ENCODE measurements at regions not wholly inside any gene's neighbourhood (a gene's known extent, or its start where the extent isn't known, plus 50 kb on each side); places are given as distances from the start of the nearest gene placed in this dataset.

DNA sequence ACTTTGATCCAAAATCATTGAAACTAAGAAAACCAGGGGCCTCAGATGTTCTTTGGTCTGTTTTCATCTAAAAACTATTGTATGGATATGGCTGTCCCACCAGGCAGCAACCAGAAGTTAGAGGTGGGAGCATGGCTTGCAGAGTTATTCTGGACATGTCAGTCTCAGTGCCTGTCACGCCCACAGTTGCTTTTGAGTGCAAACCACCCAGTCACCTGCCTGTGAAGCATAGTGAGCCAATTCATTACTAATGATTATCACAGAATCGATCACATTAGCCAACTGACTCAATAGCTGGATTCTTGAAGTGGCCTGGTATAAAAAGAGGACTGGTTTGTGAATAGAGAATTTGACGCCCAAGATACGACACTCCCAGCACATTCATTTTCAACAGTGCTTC is 104.2 kb upstream of the SORBS2 start:
- Histone ChIP-seq H3K36me3 (ENCODE audit: control insufficient read depth, insufficient read depth, low read length) (no peaks in the 10 kb centered on the region), H3K4me1 (ENCODE audit: control insufficient read depth, insufficient read depth, low read length) (no peaks in the 10 kb centered on the region), H3K9ac (ENCODE audit: low read length) (no peak overlapping the region), H3K27me3 (ENCODE audit: control insufficient read depth, insufficient read depth, low read length) (no peaks in the 10 kb centered on the region), H3K27ac (ENCODE audit: low read depth, low read length) (no peak overlapping the region), H3K4me3 (ENCODE audit: low read length) (no peak overlapping the region)

DNA sequence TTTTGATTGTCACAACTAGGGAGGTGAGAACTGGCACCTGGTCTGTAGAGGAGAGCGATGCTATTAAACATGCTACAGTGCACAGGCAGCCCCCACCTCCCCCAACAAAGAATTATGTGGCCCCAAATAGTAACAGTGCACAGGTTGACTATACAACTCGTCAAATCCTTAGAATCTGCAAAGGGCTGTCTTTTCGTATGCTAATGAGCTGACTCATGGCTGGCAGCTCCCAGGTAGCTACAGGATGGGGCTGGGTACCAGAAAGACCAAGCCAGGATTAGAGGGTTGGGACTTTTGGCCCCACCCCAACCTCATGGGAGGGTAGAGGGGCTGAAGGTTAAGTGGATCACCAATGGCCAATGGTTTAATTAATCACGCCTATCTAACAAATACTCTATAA is 104.7 kb upstream of the SORBS2 start:
- Histone ChIP-seq H3K27me3 (ENCODE audit: control insufficient read depth, insufficient read depth, low read length) (no peaks in the 10 kb centered on the region), H3K27ac (ENCODE audit: low read depth, low read length) (no peak overlapping the region), H3K36me3 (ENCODE audit: control insufficient read depth, insufficient read depth, low read length) (no peaks in the 10 kb centered on the region), H3K4me1 (ENCODE audit: control insufficient read depth, insufficient read depth, low read length) (no peaks in the 10 kb centered on the region), H3K9ac (ENCODE audit: low read length) (no peak overlapping the region), H3K4me3 (ENCODE audit: low read length) (no peak overlapping the region)

DNA sequence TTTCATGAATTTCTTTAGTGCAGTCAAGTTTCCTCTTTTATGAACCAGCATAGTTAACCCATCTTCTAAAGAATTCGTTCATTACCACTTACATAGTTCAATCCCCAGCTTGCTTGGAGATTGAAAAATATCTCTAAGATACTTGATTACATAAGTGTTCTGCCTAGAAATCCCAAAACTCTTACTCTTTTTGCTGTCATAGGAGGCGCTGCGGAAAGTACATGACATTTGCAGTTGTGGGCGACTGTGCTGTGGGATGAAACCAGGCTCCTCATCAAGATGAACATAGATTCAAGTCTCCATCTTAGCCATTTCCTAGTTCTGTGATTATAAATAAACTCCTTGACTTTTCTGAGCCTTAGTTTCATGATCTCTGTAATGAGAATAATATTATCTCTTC is 107.1 kb upstream of the SORBS2 start:
- no peaks in the 10 kb centered on the region for H3K36me3 ChIP-seq (ENCODE audit: control insufficient read depth, insufficient read depth, low read length)
- no peaks in the 10 kb centered on the region for H3K27me3 ChIP-seq (ENCODE audit: control insufficient read depth, insufficient read depth, low read length)
- H3K9ac ChIP-seq (ENCODE audit: low read length), result no peak overlapping the region
- H3K4me1 ChIP-seq (ENCODE audit: control insufficient read depth, insufficient read depth, low read length), result no peaks in the 10 kb centered on the region
- H3K27ac ChIP-seq (ENCODE audit: low read depth, low read length), result no peak overlapping the region
- no peak overlapping the region for H3K4me3 ChIP-seq (ENCODE audit: low read length)

DNA sequence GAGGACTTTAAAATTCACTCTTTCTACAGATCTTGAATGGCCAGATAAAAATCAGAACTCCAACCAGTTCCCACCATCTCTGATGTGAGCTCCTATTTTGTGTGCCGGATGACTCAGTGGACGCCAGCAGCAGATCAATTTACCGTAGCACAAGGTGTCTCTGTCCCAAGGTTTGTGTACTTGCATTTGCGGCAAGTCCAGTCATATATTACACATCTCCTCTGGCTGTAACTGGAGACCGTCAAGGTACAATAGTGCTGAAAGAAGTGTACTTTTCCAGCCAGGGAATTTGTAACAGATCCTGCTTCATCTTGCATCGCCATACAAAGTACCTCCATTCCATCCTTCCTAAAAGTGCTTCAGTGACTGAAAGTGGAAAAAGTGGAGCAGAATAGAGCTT is 108.2 kb upstream of the SORBS2 start:
- no peak overlapping the region for H3K27ac ChIP-seq (ENCODE audit: low read depth, low read length)
- no peaks in the 10 kb centered on the region for H3K4me1 ChIP-seq (ENCODE audit: control insufficient read depth, insufficient read depth, low read length)
- H3K4me3 ChIP-seq (ENCODE audit: low read length), result no peak overlapping the region
- H3K9ac ChIP-seq (ENCODE audit: low read length), result no peak overlapping the region
- H3K36me3 ChIP-seq (ENCODE audit: control insufficient read depth, insufficient read depth, low read length), result no peaks in the 10 kb centered on the region
- no peaks in the 10 kb centered on the region for H3K27me3 ChIP-seq (ENCODE audit: control insufficient read depth, insufficient read depth, low read length)

DNA sequence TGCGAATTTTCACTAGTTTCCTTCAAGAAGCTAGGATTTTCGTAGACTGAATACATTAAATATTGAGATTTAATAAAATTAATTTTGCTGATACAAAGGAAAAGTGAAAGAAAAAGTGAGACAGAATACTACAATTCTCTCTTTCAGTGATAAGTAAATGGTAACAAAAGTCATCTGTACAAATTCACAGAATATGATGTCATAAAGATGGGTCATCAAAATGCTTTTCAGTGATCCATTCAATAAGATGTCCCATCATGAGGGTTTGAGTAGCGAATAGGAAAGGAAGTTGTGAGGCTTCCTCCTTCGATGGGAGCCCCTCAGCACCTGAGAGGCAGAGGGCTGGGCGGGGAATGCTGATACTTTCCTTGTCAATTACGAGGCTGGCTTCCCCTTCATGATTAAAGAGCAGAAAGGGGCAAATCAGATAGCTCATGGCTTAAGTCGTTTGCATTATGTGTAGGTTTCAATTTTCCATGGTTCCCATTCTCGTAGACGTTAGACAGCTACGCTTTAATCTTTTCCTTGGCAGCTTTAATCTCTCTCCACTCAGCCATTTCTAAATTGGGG is 108.8 kb upstream of the SORBS2 start:
- Histone ChIP-seq H3K27ac (ENCODE audit: low read depth, low read length) (no peak overlapping the region), H3K4me1 (ENCODE audit: control insufficient read depth, insufficient read depth, low read length) (no peaks in the 10 kb centered on the region), H3K9ac (ENCODE audit: low read length) (no peak overlapping the region), H3K27me3 (ENCODE audit: control insufficient read depth, insufficient read depth, low read length) (no peaks in the 10 kb centered on the region), H3K4me3 (ENCODE audit: low read length) (no peak overlapping the region), H3K36me3 (ENCODE audit: control insufficient read depth, insufficient read depth, low read length) (no peaks in the 10 kb centered on the region)

DNA sequence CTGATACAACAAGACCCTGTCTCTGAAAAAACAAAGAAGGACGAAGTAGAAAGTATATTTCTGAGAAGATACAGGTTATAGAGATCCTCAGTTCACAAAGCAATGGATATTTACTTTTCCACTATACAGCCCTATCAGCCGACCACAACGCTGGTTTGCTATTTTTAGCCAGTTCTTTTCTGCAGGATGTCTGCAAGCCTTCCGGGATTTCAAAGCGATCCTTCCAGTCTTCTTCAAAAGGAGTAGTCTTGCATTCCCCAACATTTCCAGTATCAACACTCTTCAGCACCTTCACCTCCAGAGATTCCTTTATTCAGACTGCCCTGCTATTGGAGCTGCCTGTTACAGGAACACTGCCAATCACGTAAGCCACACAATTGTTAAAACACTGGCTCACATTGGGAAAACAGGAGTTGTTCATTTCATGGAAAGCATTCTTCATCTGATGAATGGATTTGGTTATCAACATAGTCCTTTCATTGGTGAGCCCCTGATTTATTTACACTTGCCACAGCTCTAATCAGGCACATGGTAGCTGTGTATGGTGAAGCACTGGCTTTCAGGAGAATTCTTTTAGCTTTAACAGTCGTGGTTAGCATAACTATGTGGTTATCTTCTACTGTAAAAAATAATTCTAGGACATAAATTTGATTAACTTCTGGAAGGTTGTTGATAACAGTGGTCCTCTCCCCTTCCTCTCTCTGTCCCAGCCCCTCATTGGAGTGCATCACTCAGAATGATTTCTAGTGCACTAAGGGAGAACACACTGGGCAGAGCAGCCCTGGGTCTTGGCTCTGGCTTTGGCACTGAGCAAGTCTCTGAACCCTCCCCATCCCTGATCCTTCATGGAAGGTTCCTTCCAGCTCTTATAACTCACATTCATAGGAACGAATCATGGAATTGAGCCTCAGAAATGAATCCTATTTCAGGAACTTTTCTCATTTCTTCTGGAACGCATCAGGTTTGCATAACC is 109.9 kb upstream of the SORBS2 start:
- Histone ChIP-seq H3K4me1 (ENCODE audit: control insufficient read depth, insufficient read depth, low read length) (no peaks in the 10 kb centered on the region), H3K36me3 (ENCODE audit: control insufficient read depth, insufficient read depth, low read length) (no peaks in the 10 kb centered on the region), H3K27me3 (ENCODE audit: control insufficient read depth, insufficient read depth, low read length) (no peaks in the 10 kb centered on the region), H3K27ac (ENCODE audit: low read depth, low read length) (no peak overlapping the region), H3K9ac (ENCODE audit: low read length) (no peak overlapping the region), H3K4me3 (ENCODE audit: low read length) (no peak overlapping the region)

DNA sequence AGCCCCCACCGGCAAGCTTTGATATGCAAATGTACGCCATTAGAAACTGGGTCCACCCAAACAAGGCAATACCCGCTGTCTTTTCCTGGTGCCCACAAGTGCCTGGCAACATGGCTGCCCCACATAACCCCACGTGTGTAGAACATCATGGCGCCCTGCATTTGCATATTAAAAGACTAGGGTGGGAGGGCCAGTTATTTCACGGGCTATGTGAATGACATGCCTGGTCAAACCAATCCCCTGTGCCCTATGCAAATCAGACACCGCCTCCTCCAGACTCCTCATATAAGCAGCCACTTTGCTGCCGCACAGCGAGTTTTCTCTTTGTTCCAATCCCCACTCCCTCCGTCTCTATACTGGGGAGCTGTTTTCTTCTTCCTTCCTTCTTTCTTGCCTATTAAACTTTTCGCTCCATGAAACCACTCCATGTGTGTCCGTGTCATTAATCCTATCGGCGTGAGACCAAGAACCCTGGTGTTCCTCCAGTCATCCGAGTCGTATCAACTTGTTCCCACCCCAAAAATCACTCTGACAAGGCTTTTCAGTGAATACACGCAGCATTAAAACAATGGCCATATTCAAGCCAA is 112.6 kb upstream of the SORBS2 start:
- no peak overlapping the region for H3K27ac ChIP-seq (ENCODE audit: low read depth, low read length)
- H3K4me1 ChIP-seq (ENCODE audit: control insufficient read depth, insufficient read depth, low read length), result no peaks in the 10 kb centered on the region
- H3K4me3 ChIP-seq (ENCODE audit: low read length), result no peak overlapping the region
- no peaks in the 10 kb centered on the region for H3K27me3 ChIP-seq (ENCODE audit: control insufficient read depth, insufficient read depth, low read length)
- no peak overlapping the region for H3K9ac ChIP-seq (ENCODE audit: low read length)
- H3K36me3 ChIP-seq (ENCODE audit: control insufficient read depth, insufficient read depth, low read length), result no peaks in the 10 kb centered on the region

DNA sequence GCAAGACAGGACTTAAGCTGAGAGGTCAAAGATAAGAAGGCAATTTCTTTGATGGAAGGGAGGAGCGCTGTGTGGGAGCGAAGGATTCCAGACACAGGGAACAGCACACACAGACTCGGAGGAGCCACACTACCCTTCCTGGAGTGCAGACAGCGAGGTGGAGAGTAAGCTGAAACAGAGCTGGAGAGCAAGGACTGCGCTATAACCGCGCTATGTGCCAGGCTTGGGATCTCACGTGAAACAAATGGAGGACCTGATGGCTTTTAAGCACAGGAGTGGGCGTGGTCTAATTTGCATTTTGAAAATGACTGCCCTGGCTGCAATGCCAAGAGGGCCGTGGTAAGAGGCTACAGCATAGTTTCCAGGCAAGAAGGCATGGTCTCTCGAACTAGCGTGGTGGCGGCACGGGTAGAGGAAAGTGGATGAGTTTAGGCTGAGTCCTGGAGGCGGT is 113.9 kb upstream of the SORBS2 start:
- H3K36me3 ChIP-seq (ENCODE audit: control insufficient read depth, insufficient read depth, low read length), result no peaks in the 10 kb centered on the region

DNA sequence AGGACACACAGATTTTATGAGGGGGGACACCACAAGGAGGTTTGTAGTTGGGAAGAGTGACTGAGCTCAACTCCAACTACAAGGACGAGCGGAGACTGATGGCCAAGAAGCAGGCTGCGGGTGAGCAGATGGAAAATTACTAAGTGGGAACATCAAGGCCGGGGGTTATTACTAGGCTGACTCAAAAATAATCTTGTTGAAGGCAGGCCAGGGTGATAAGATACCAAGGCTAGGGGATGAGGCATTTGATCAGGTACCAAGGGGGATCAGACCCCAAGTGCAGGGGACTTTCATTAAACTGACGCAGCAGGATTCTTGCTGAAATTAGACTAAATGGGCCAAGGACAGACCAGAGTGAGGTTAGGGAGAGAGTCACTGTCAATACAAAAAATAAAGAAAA is 119.4 kb upstream of the SORBS2 start:
- no peaks in the 10 kb centered on the region for H3K36me3 ChIP-seq (ENCODE audit: control insufficient read depth, insufficient read depth, low read length)
- no peak overlapping the region for H3K9ac ChIP-seq (ENCODE audit: low read length)
- no peaks in the 10 kb centered on the region for H3K4me1 ChIP-seq (ENCODE audit: control insufficient read depth, insufficient read depth, low read length)
- H3K4me3 ChIP-seq (ENCODE audit: low read length), result no peak overlapping the region
- H3K27ac ChIP-seq (ENCODE audit: low read depth, low read length), result no peak overlapping the region
- no peaks in the 10 kb centered on the region for H3K27me3 ChIP-seq (ENCODE audit: control insufficient read depth, insufficient read depth, low read length)

More for the DNA sequence above, 113.9 kb upstream of the SORBS2 start:
- Histone ChIP-seq H3K4me3 (ENCODE audit: low read length) (no peak overlapping the region), H3K4me1 (ENCODE audit: control insufficient read depth, insufficient read depth, low read length) (no peaks in the 10 kb centered on the region), H3K9ac (ENCODE audit: low read length) (no peak overlapping the region), H3K27me3 (ENCODE audit: control insufficient read depth, insufficient read depth, low read length) (no peaks in the 10 kb centered on the region), H3K27ac (ENCODE audit: low read depth, low read length) (no peak overlapping the region)

DNA sequence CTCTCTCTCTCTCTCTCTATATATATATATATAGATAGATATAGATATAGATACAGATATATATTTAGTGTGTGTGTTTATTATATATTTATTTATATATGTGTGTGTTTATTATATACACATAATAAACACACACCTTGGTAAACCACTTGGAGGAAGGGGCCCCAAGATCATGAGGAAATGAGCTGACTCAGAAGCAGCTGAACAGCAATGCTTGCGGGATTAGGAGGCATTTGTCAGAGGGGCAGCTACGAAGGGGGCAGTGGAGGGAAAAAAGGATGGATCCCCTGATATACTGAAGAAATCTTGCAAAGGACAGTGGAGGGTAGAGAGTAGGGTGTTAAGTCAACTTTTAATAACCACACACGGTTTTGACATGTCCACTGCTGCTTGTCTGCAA is 120.0 kb upstream of the SORBS2 start:
- Histone ChIP-seq H3K27me3 (ENCODE audit: control insufficient read depth, insufficient read depth, low read length) (no peaks in the 10 kb centered on the region), H3K4me1 (ENCODE audit: control insufficient read depth, insufficient read depth, low read length) (no peaks in the 10 kb centered on the region), H3K9ac (ENCODE audit: low read length) (no peak overlapping the region), H3K4me3 (ENCODE audit: low read length) (no peak overlapping the region), H3K36me3 (ENCODE audit: control insufficient read depth, insufficient read depth, low read length) (no peaks in the 10 kb centered on the region), H3K27ac (ENCODE audit: low read depth, low read length) (no peak overlapping the region)

DNA sequence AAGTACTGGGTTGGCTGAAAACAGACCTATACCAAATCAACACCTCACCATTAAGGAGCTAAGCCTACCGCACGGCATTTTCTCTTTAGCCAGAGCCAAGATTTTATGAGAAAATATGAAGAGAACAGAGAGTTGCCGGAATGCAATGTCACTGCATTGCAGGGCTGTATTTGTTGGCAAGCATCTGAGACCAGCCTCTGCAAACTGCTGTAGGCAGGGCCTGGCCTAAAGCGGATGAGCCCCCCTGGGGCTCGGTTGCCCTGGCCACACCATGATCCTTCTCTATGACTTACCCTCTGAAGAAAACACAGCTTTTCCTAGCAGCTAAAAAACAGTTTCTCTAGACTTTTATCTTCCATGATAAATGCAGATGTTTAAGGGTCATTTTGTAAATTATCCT is 120.5 kb upstream of the SORBS2 start:
- no peak overlapping the region for H3K9ac ChIP-seq (ENCODE audit: low read length)
- H3K4me1 ChIP-seq (ENCODE audit: control insufficient read depth, insufficient read depth, low read length), result no peaks in the 10 kb centered on the region
- no peaks in the 10 kb centered on the region for H3K36me3 ChIP-seq (ENCODE audit: control insufficient read depth, insufficient read depth, low read length)
- H3K4me3 ChIP-seq (ENCODE audit: low read length), result no peak overlapping the region
- no peak overlapping the region for H3K27ac ChIP-seq (ENCODE audit: low read depth, low read length)
- H3K27me3 ChIP-seq (ENCODE audit: control insufficient read depth, insufficient read depth, low read length), result no peaks in the 10 kb centered on the region

DNA sequence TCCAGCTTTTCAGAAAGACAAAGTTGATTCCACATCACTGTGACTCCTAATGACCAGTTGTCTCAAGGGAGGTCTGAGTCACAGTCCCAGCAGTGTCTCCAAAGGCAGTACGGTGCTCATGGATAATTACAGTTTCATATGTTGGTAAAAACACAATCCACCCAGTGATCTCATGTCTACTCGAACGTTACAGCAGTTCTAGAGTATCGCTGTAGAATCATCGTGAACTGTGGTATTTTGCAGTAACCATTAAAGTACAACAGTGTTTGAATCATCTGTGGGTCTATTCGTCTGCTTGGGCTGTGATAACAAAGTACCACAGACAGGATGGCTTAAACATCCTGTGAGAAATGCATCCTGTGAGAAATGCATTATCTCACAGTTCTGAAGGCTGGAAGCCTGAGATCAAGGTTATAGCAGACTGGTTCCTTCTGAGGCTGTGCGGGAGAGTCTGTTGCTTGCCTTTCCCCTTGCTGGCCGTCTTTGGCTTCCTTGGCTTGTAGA is 121.1 kb upstream of the SORBS2 start:
- no peaks in the 10 kb centered on the region for H3K4me1 ChIP-seq (ENCODE audit: control insufficient read depth, insufficient read depth, low read length)
- H3K36me3 ChIP-seq (ENCODE audit: control insufficient read depth, insufficient read depth, low read length), result no peaks in the 10 kb centered on the region
- no peaks in the 10 kb centered on the region for H3K27me3 ChIP-seq (ENCODE audit: control insufficient read depth, insufficient read depth, low read length)
- H3K27ac ChIP-seq (ENCODE audit: low read depth, low read length), result no peak overlapping the region
- no peak overlapping the region for H3K4me3 ChIP-seq (ENCODE audit: low read length)
- H3K9ac ChIP-seq (ENCODE audit: low read length), result no peak overlapping the region
